Vagina (tissue), 2 donors: ENCODE measurements at regions not wholly inside any gene's neighbourhood (a gene's known extent, or its start where the extent isn't known, plus 50 kb on each side); places are given as distances from the start of the nearest gene placed in this dataset.

ENCODE experiments used
- CTCF ChIP-seq, 3 experiments: fragments of 450-650 bp in 2 of 3; fragments of 200-600 bp in 1 of 3; sonication (generic) in 1 of 3; IDR thresholded peaks; one replicate each; pipeline ENCODE4 v1.5.1; 2017 to 2019; ENCODE audit warnings: antibody characterized with exemption in 3 of 3, mild to moderate bottlenecking in 2 of 3, moderate library complexity in 2 of 3
- POLR2A ChIP-seq, 2 donors: fragments of 450-650 bp; IDR thresholded peaks; one replicate each; pipeline ENCODE4 v1.6.1; 2017; ENCODE audit warnings: antibody characterized with exemption in 2 of 2, mild to moderate bottlenecking in 2 of 2, moderate library complexity in 2 of 2
- POLR2AphosphoS5 ChIP-seq, 2 donors: sonication (generic); formaldehyde crosslinking; IDR thresholded peaks; one replicate each; pipeline ENCODE4 v1.9.0; 2017; ENCODE audit warnings: antibody characterized with exemption in 2 of 2, mild to moderate bottlenecking in 2 of 2, low read depth in 1 of 2; ENCODE audit not compliant: insufficient read depth in 1 of 2

- TF ChIP-seq CTCF (IDR thresholded peaks at IDR 0.05) (no peak), POLR2AphosphoS5 (IDR thresholded peaks at IDR 0.05; ENCODE audit: insufficient read depth in 1 of 2, low read depth in 1 of 2) (no peak), POLR2A (IDR thresholded peaks at IDR 0.05) (no peak)
Measured at GRCh38 chr4:166172619-166173018, 299.6 kb downstream of the TLL1 start.
